NCI-H748 treated with DMSO at 0.1 percent for 48 hours (cell line): ENCODE measurements at regions not wholly inside any gene's neighbourhood (a gene's known extent, or its start where the extent isn't known, plus 50 kb on each side); places are given as distances from the start of the nearest gene placed in this dataset.

ENCODE experiments used
- DNase-seq: peaks from one replicate; lab custom pipeline; 2025; lab: John Stamatoyannopoulos, UW

DNA sequence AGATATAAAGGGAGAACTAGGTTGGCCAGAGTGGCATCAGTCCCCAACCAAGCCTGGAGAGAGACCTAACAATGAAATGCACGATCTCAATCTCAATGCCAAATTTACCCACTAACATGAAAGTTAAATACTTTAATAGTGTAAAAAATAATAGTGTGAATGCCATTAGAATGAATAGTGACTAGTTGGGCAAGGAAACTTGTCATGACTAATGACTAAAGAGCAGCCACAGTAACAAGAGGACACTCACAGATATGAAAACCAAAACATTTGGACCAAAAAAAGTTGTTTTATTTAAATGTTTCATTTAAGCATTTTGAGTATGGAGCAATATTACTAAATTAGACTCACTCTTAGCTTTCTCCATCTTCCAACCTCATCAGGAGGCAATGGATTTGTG is 1853.8 kb downstream of the EFNA5 start:
- DNase-seq: no peak

- DNase-seq: no peak
These were observed 1858.4 kb downstream of the EFNA5 start for GRCh38 chr5:105812304-105812703.

DNA sequence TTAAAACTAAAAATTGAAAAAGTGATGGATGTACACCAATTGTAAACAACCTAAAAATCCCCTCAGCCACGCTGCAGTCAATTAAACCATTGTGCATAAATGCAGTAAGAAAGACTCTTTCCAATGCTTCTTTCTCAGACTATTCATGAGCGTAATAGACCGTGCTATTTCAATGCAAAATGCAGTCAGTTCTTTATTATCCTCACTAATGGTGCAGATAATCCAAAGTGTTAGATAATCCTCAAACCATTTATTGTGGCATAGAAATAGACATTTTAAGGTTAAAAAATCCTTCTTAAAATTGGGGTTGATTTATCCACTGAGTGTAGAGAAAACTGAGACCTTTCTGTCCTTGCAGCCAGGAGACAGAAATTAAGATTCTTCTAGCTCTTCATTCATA is 1862.8 kb downstream of the EFNA5 start:
- DNase-seq: no peak

- no peak for DNase-seq
These were observed 1863.4 kb downstream of the EFNA5 start for GRCh38 chr5:105807290-105807689.

DNA sequence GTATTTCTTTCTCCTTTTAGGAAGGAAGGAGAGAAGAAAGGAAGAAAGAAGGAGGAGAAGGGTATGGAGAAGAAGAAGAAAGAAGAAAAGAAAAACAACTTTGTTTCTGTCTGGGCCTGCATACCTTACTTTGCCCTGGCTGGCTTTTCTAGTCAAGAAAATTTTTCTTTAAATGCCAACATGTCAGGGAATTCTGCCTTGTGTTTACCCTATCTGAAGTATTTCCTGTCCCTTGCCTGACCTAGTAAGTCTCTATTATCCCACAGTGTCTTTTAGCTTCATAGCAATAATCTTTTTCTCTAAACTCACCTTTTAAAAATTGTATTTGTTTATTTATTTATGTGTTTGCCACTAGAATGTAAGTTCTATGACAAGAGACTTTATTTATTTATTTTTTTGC is 1864.1 kb downstream of the EFNA5 start:
- no peak for DNase-seq

- no peak for DNase-seq
These were observed 1867.3 kb downstream of the EFNA5 start for GRCh38 chr5:105803431-105803830.

DNA sequence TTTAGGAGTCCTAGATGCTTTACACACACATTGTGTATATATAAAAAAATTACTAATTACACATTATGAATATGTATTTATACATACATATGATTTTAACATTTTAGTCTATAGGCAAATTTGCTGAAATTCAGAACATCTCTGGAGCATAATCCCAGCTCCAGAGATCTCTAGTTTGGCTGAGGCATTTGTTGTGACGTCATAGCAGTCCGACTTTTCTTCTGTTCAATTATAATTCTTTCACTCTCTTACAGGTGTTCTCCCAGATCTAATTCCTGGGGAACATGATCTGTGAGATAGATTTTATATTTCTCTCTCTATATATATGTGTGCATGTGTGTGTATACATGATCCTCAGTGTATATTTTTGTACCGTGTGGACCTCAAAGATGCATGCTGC is 1876.2 kb downstream of the EFNA5 start:
- no peak for DNase-seq

DNA sequence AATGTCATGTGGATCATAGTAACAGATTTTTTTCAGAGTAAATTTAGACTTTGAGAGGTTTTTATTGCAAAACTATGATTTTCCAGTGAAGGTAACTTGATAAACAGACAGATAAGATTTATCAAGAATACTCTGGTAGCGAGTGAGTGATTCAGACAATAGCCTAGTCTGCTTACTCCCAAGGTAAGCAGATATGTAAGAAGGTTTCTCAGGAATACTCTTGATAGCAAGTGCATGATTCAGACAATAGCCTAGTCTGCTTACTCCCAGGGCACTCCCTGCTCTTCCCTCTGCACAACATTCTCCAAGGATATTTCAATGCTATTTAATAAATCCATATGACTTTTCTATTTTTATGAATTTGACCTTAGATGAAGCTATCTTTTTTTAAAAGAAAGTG is 1881.5 kb downstream of the EFNA5 start:
- no peak for DNase-seq

- no peak for DNase-seq
These were observed 1886.9 kb downstream of the EFNA5 start for GRCh38 chr5:105783811-105784210.

DNA sequence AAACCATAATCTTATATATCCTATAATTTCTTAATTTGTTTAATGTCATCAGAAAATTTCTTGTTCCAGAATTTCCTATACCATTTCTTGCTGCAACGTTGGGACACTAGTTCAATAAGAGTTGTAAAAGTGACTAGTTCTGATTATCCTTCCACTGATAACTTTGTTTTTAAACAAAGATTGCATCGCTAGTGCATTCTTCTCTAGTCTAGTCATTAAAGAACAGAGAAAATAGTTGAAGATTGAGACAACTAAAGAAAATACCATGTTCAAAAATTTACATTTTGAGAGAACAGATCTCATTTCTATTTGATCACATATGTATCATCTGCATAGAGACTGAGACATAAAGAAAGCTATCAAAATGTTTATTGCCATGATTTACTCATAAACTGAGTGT is 1888.2 kb downstream of the EFNA5 start:
- no peak for DNase-seq

- no peak for DNase-seq
These were observed 1897.5 kb downstream of the EFNA5 start for GRCh38 chr5:105773241-105773640.

DNA sequence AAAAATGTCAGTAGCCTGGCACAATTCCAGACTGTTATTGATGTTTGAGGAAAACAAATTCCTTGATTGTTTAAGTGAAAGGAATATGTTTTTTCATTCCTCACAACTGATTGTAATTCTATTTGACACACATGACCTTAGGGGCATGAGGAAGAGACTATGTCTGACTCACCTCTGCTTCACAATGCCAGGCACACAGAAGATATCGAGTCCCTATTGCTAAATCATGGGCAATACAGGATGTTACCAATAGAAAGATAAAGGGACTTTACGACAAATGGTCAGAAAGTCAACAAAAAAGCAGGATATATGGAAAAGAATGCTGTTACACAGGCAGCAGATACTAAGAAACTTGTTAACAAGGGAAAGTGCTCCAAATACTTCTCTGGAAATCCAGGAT is 1903.5 kb downstream of the EFNA5 start:
- DNase-seq: no peak

- no peak for DNase-seq
These were observed 1908.0 kb downstream of the EFNA5 start for GRCh38 chr5:105762728-105763127.

DNA sequence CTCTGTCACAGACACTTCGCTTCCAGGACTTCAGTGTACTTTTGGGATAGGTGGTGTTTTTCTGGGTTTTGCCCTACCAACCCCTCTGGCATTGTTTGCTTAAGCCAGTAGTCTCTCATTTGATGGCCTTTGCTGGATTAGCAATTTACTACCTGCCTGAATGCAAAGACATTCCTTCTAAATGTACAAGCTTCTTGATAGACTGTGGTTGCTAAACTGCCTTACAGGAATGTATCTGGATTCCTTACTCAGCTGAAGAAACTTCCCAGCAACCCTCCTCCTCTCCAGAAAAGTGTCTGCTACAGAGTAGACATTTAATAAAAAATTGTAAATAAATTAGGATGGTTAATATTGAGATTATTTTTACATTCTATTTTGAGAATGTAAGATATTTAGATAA is 1916.7 kb downstream of the EFNA5 start:
- DNase-seq: no peak

- no peak for DNase-seq
These were observed 1917.9 kb downstream of the EFNA5 start for GRCh38 chr5:105752801-105753200.

DNA sequence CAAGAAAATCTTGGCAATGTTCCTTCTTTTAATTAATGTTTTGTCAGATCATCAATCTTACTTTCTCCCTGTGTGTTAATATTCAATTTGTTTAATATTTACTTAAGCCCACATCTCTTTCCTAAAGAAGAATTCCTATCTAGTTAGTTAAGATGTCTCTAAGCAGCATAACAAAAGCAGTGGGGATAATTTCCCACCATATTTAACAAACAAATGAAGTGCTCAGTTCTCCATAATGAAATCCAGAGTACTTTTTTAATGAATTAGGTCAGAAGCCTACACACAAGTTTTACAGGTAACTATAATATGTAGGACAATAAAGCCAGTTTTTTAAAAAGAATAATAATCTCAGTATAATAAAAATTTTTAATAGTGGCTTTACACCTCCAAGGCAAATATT is 1918.8 kb downstream of the EFNA5 start:
- peak; percentile 51 for DNase-seq

DNA sequence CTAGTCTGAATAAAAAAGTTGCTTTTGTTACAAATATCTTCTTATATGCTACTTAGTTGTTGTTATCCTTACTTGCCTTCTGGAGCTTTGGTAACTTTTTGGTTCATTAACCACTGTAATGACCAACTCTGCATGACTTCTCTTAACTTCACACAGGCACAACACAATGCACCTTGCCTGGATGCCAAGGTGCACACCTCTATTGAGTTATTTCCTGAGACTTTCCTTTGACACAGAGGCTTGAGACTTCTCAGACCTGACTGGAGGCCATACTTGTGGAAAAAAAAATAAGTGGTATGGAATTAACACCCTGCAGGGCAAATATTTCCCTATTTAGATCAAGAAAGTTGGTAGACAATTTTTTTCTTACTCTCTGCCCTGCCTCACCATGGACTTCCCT is 1925.6 kb downstream of the EFNA5 start:
- DNase-seq: no peak

DNA sequence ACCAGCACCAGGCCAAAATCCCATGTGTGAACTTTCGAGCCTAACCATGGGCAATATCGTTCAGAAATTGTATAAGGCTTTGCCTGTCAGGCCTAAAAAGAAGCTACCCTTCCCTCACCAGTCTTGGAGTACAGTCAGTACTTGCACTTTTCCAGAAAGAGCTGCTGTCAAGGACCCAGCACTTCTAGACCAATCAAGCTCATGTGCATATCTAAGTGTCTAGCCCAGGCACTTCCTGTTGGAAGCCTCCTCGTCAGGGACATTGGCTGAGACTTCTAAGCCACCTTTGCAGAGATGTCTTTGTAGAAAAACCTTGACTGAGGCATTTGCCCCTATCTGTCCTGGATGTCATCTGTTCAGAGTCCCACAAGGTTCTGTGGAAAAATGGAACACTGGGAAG is 1930.5 kb downstream of the EFNA5 start:
- DNase-seq: no peak

DNA sequence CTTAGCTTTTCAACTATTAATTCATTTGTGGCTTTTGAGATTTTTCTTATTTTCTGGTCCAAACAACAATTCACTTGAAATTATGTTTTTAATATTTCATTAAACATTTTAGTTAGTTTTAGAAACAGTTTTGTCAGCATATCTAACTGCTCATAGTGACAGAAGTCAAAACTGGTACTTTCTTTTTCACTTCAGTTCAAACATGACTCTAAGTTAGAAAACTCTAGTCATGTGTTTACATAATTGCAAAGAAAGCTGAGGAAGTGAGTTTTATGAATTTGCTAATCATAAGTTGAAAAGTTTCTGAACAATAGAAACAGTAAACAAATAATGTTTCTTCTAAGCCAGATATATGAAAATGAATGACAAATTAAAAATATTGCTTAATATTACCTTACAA is 1931.0 kb downstream of the EFNA5 start:
- no peak for DNase-seq

DNA sequence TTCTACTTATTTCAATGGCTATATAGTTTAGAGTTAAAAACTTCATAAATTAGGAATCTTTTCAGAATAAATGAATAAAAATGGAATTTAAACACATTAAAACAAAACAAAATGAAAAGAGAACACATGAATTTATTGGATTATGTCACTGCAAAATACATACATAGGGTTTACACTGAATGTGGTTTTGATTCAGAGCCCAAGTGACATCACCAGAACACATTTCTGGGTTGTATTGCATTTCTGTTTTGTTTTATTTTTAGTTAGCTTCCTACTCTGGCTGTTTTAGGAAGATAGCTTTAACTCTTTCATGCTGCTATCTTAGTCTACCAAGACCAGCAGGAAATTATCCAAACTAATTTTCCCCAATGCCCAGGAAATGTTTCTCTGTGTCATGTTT is 1935.0 kb downstream of the EFNA5 start:
- no peak for DNase-seq

DNA sequence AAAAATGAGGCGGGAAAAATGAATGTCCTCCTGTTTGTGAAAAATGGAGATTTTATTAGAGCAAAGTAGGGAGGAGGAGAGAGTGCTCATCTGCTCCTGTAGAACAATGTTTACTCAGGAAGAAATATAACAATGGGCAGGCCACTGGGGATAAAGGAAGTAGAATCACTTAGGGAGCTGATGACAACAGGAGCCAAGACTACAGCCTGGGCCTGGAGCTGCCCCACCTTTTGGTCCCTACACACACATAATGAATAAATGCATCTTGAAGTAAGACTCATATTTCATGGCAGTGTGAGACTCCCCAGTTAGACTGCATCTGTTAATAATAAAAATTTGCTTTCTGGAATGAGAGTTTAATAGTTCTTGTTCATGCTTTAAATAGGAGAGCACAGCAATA is 1939.8 kb downstream of the EFNA5 start:
- peak; percentile 84 for DNase-seq

- no peak for DNase-seq
These were observed 1944.6 kb downstream of the EFNA5 start for GRCh38 chr5:105726093-105726492.

DNA sequence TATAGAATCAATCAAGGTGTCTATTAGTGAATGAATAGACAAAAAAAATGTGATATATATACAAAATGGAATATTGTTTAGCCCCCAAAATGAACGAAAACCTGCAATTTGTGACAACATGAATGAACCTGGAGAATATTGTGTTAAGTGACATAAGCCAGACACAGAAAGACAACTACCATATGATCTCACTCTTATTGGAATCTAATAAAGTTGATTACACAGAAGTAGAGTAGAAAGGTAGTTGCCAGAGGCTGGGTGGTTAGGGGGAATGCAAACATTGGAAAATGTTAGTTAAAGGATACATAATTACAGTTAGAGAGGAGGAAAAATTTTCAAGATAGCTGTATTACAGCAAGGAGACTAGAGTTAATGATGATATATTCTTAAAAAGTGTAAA is 1962.3 kb downstream of the EFNA5 start:
- no peak for DNase-seq

DNA sequence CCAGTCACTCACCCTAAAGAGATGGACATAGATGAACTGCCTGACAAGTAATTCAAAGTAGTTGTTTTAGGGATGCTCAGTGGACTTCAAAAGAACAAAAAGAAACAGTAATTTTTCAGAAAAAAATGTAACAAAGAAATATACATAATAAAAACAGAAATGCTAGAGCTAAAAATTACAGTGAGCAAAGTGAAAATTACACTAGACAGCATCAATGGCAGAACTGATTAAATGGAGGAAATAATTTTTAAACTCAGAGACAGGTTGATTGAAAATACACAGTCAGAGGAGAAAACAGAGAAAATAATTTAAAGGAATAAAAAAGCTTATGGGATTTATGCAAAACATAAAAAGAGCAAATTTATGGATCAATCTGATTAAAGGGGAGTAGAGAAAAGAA is 1968.4 kb downstream of the EFNA5 start:
- no peak for DNase-seq

- DNase-seq: no peak
These were observed 1974.3 kb downstream of the EFNA5 start for GRCh38 chr5:105696440-105696839.
